Calu3 (cell line): ENCODE measurements at regions not wholly inside any gene's neighbourhood (a gene's known extent, or its start where the extent isn't known, plus 50 kb on each side); places are given as distances from the start of the nearest gene placed in this dataset.

Experiments
- BruUV-seq: library from RNA; stranded (reverse); fragments of 400-500 nt; replicated peaks from 2 replicates; lab custom pipeline; 2021; lab: Mats Ljungman, UMichigan
- CTCF ChIA-PET: fragments of 300-600 bp; sonication (Branson Sonifier 250); formaldehyde crosslinking; loops from one replicate; lab custom pipeline; 2022; ENCODE audit warnings: antibody characterized with exemption; lab: Charles Lee
- DNase-seq: peaks from one replicate; pipeline ENCODE4 v3.0.0; 2022
- H3K27ac Mint-ChIP-seq: one replicate; pipeline ENCODE4 v1.8.0; 2022; ENCODE audit warnings: mixed read lengths; ENCODE audit not compliant: unreplicated experiment
- H3K27me3 Mint-ChIP-seq: one replicate; pipeline ENCODE4 v1.8.0; 2022; ENCODE audit warnings: mixed read lengths; ENCODE audit not compliant: unreplicated experiment
- H3K36me3 Mint-ChIP-seq: one replicate; pipeline ENCODE4 v1.8.0; 2022; ENCODE audit warnings: mild to moderate bottlenecking, moderate library complexity, mixed read lengths; ENCODE audit not compliant: insufficient read depth, unreplicated experiment
- H3K4me1 Mint-ChIP-seq: one replicate; pipeline ENCODE4 v1.8.0; 2022; ENCODE audit warnings: mild to moderate bottlenecking, low read depth, mixed read lengths; ENCODE audit not compliant: unreplicated experiment
- H3K4me3 Mint-ChIP-seq: one replicate; pipeline ENCODE4 v1.8.0; 2022; ENCODE audit warnings: mild to moderate bottlenecking, low read depth, moderate library complexity, mixed read lengths; ENCODE audit not compliant: unreplicated experiment
- H3K9me3 Mint-ChIP-seq: one replicate; pipeline ENCODE4 v1.8.0; 2022; ENCODE audit warnings: low read depth, mixed read lengths; ENCODE audit not compliant: unreplicated experiment
- CTCF ChIP-seq: fragments of 200-600 bp; IDR thresholded peaks from one replicate; pipeline ENCODE4 v1.8.0; 2022; ENCODE audit warnings: antibody characterized with exemption; ENCODE audit not compliant: unreplicated experiment
- intact Hi-C: fragments of 100-400 bp; cut with micrococcal nuclease; formaldehyde crosslinking; loops from one replicate; pipeline ENCODE4 v1.10.0; 2022; ENCODE audit not compliant: unreplicated experiment

GRCh38 chr3:78481050-78481449, 1286.7 kb downstream of the ROBO1 start:
- Mint-ChIP-seq H3K36me3 (no peaks in the 10 kb centered on the region), H3K9me3 (peaks cover under 1% of the 10 kb centered on the region), H3K27me3 (no peaks in the 10 kb centered on the region), H3K4me3 (no peak overlapping the region), H3K4me1 (no peaks in the 10 kb centered on the region), H3K27ac (no peak overlapping the region)
- no TSS peak for BruUV-seq
- TF ChIP-seq CTCF = no peak
- no peak for DNase-seq
- CTCF ChIA-PET = no interaction called here
- intact Hi-C loops = no loop called here

GRCh38 chr3:78483090-78483489, 1284.7 kb downstream of the ROBO1 start:
- BruUV-seq = no TSS peak
- TF ChIP-seq CTCF = no peak

GRCh38 chr3:78494851-78495250, 1272.9 kb downstream of the ROBO1 start:
- no peak overlapping the region for H3K4me3 Mint-ChIP-seq
- peaks cover 11% of the 10 kb centered on the region for H3K4me1 Mint-ChIP-seq
- CTCF ChIA-PET = interaction anchor here (0.9 to 1.1 kb wide), 2 partner anchors 12 to 114 kb away, joined by 3 read pairs; no protein-coding TSS in a partner anchor
- intact Hi-C loops = no loop called here
- no peaks in the 10 kb centered on the region for H3K36me3 Mint-ChIP-seq
- no TSS peak for BruUV-seq
- no peaks in the 10 kb centered on the region for H3K27me3 Mint-ChIP-seq
- TF ChIP-seq CTCF = no peak
- no peaks in the 10 kb centered on the region for H3K9me3 Mint-ChIP-seq
- no peak overlapping the region for H3K27ac Mint-ChIP-seq
- DNase-seq = no peak

More at GRCh38 chr3:78483090-78483489, 1284.7 kb downstream of the ROBO1 start:
- H3K27ac Mint-ChIP-seq = no peak overlapping the region
- H3K36me3 Mint-ChIP-seq = no peaks in the 10 kb centered on the region
- CTCF ChIA-PET = interaction anchor here (0.6 kb wide), 1 partner anchor 655 kb away, joined by 3 read pairs; no protein-coding TSS in a partner anchor
- no peak for DNase-seq
- H3K4me3 Mint-ChIP-seq = no peak overlapping the region
- no peaks in the 10 kb centered on the region for H3K4me1 Mint-ChIP-seq
- H3K27me3 Mint-ChIP-seq = no peaks in the 10 kb centered on the region
- peaks cover 3% of the 10 kb centered on the region for H3K9me3 Mint-ChIP-seq
- intact Hi-C loops = no loop called here

- CTCF ChIA-PET = interaction anchor here (0.9 to 1.1 kb wide), 2 partner anchors 13 to 115 kb away, joined by 3 read pairs; no protein-coding TSS in a partner anchor
- no TSS peak for BruUV-seq
- Mint-ChIP-seq H3K27ac (no peak overlapping the region), H3K4me3 (no peak overlapping the region), H3K4me1 (peaks cover 11% of the 10 kb centered on the region), H3K9me3 (no peaks in the 10 kb centered on the region), H3K27me3 (no peaks in the 10 kb centered on the region), H3K36me3 (no peaks in the 10 kb centered on the region)
- TF ChIP-seq CTCF = no peak
- no peak for DNase-seq
- intact Hi-C loops = no loop called here
These were observed 1272.5 kb downstream of the ROBO1 start for GRCh38 chr3:78495301-78495700.
